HCT116 (cell line): ENCODE measurements at regions not wholly inside any gene's neighbourhood (a gene's known extent, or its start where the extent isn't known, plus 50 kb on each side); places are given as distances from the start of the nearest gene placed in this dataset.

Experiments used
- CTCF ChIP-seq, 3 experiments: fragments of 200-600 bp in 1 of 3; sonication (generic) in 1 of 3; IDR thresholded peaks in 2 of 3; conservative IDR thresholded peaks in 1 of 3; 2 replicates each; pipeline ENCODE4 v1.5.1; 2012 to 2017; ENCODE audit warnings: low read depth in 2 of 3, low read length in 2 of 3, antibody characterized with exemption in 1 of 3, borderline replicate concordance in 1 of 3, control low read depth in 1 of 3, mild to moderate bottlenecking in 1 of 3, mixed read lengths in 1 of 3, mixed run types in 1 of 3, moderate library complexity in 1 of 3; ENCODE audit not compliant: insufficient read depth in 1 of 3
- EGR1 ChIP-seq: IDR thresholded peaks from 2 replicates; pipeline ENCODE4 v1.6.1; 2012; ENCODE audit warnings: low read depth
- EZH2 ChIP-seq: fragments of 200-600 bp; sonication (generic); IDR thresholded peaks from 2 replicates; pipeline ENCODE4 v1.6.1; 2017; ENCODE audit warnings: antibody characterized with exemption, mixed run types
- FOSL1 ChIP-seq: IDR thresholded peaks from 2 replicates; pipeline ENCODE4 v1.6.1; 2012; ENCODE audit warnings: low read depth
- MAX ChIP-seq: IDR thresholded peaks from 2 replicates; pipeline ENCODE4 v1.6.1; 2012
- POLR2A ChIP-seq: IDR thresholded peaks from 2 replicates; pipeline ENCODE4 v1.7.0; 2011; ENCODE audit warnings: borderline replicate concordance; ENCODE audit not compliant: insufficient read depth, insufficient read length; ENCODE audit errors: extremely low read depth
- RAD21 ChIP-seq: IDR thresholded peaks from 2 replicates; pipeline ENCODE4 v1.6.1; 2012; ENCODE audit warnings: low read depth, mild to moderate bottlenecking
- SP1 ChIP-seq: IDR thresholded peaks from 2 replicates; pipeline ENCODE4 v1.6.1; 2012; ENCODE audit warnings: low read depth
- ZBTB33 ChIP-seq: IDR thresholded peaks from 2 replicates; pipeline ENCODE4 v1.6.1; 2011; ENCODE audit warnings: mild to moderate bottlenecking, low read length, moderate library complexity; ENCODE audit not compliant: insufficient replicate concordance; ENCODE audit errors: extremely low read depth
- ZNF274 ChIP-seq: fragments of 200-500 bp; sonication (Bioruptor generic); IDR thresholded peaks from 2 replicates; pipeline ENCODE4 v1.6.1; 2014; ENCODE audit warnings: mild to moderate bottlenecking, low read depth, low read length, inconsistent platforms

GRCh38 chr12:126201981-126202537 lies 1136.8 kb downstream of the AACS start:
- TF ChIP-seq RAD21 (no peak), POLR2A (no peak), ZBTB33 (no peak), CTCF (IDR thresholded peaks at IDR 0.05 in 2 of 3, conservative IDR thresholded peaks at IDR 0.05 in 1 of 3; ENCODE audit: borderline replicate concordance in 1 of 3, insufficient read depth in 1 of 3, low read depth in 2 of 3, low read length in 2 of 3) (no peak), EGR1 (no peak), ZNF274 (no peak), MAX (no peak), EZH2 (no peak), FOSL1 (no peak), SP1 (no peak)
